GM21717 (cell line): ENCODE measurements at regions not wholly inside any gene's neighbourhood (a gene's known extent, or its start where the extent isn't known, plus 50 kb on each side); places are given as distances from the start of the nearest gene placed in this dataset.

ENCODE experiments used
- ATAC-seq: cut with Tn5 transposase; IDR thresholded peaks from one replicate; pipeline ENCODE4 v1.9.1; 2021; ENCODE audit warnings: mild to moderate bottlenecking, moderate library complexity; ENCODE audit not compliant: unreplicated experiment

GRCh38 chr6:14704383-14705271 is 541.2 kb upstream of the JARID2 start:
- no peak for ATAC-seq

GRCh38 chr6:14705841-14706377 is 540.0 kb upstream of the JARID2 start:
- ATAC-seq = no peak

- ATAC-seq = no peak
These were observed 539.4 kb upstream of the JARID2 start for GRCh38 chr6:14706378-14706929.

GRCh38 chr6:14707276-14707675 is 538.6 kb upstream of the JARID2 start:
- no peak for ATAC-seq

GRCh38 chr6:14707971-14708465 is 537.9 kb upstream of the JARID2 start:
- no peak for ATAC-seq

- ATAC-seq = no peak
These were observed 536.7 kb upstream of the JARID2 start for GRCh38 chr6:14709066-14709670.

GRCh38 chr6:14709900-14710299 is 536.0 kb upstream of the JARID2 start:
- no peak for ATAC-seq

- ATAC-seq = no peak
These were observed 535.4 kb upstream of the JARID2 start for GRCh38 chr6:14710421-14710820.

GRCh38 chr6:14711056-14711703 is 534.7 kb upstream of the JARID2 start:
- ATAC-seq = no peak

GRCh38 chr6:14711704-14712379 is 534.0 kb upstream of the JARID2 start:
- ATAC-seq = no peak

GRCh38 chr6:14713008-14713960 is 532.6 kb upstream of the JARID2 start:
- no peak for ATAC-seq

GRCh38 chr6:14713966-14714631 is 531.8 kb upstream of the JARID2 start:
- no peak for ATAC-seq

GRCh38 chr6:14715076-14715475 is 530.8 kb upstream of the JARID2 start:
- no peak for ATAC-seq

- no peak for ATAC-seq
These were observed 529.2 kb upstream of the JARID2 start for GRCh38 chr6:14716499-14717146.

- no peak for ATAC-seq
These were observed 528.6 kb upstream of the JARID2 start for GRCh38 chr6:14717307-14717706.

GRCh38 chr6:14718861-14719260 is 527.0 kb upstream of the JARID2 start:
- no peak for ATAC-seq

GRCh38 chr6:14719270-14719669 is 526.6 kb upstream of the JARID2 start:
- no peak for ATAC-seq

GRCh38 chr6:14720411-14721102 is 525.3 kb upstream of the JARID2 start:
- no peak for ATAC-seq
